ENCODE measurements at regions not wholly inside any gene's neighbourhood (a gene's known extent, or its start where the extent isn't known, plus 50 kb on each side); places are given as distances from the start of the nearest gene placed in this dataset.
"Not testable (repeated sequence)": the region's sequence is repeated elsewhere in the genome, so short reads cannot be mapped to it uniquely, and the experiment has no call there.

GRCh38 chr5:109566361-109566760 is 123.4 kb upstream of the MAN2A1 start:
- ATAC-seq (replicated peaks), result no peak
- Mint-ChIP-seq H3K9me3 (peaks cover 0 to 4% of the 10 kb centered on the region in 2 donors), H3K27me3 (peaks cover 0 to 7% of the 10 kb centered on the region in 2 donors), H3K36me3 (no peaks in the 10 kb centered on the region), H3K27ac (no peak overlapping the region), H3K4me1 (no peaks in the 10 kb centered on the region), H3K4me3 (no peak overlapping the region)
- no peak for DNase-seq

- no peak overlapping the region for H3K4me3 Mint-ChIP-seq
- no peak overlapping the region for H3K27ac Mint-ChIP-seq
- ATAC-seq (replicated peaks), result no peak
- H3K4me1 Mint-ChIP-seq, result no peaks in the 10 kb centered on the region
- peaks cover 0 to 7% of the 10 kb centered on the region in 2 donors for H3K27me3 Mint-ChIP-seq
- no peaks in the 10 kb centered on the region for H3K36me3 Mint-ChIP-seq
- H3K9me3 Mint-ChIP-seq, result peaks cover 0 to 4% of the 10 kb centered on the region in 2 donors
- no peak for DNase-seq
These were observed 126.0 kb upstream of the MAN2A1 start for GRCh38 chr5:109563739-109564138.

- H3K4me1 Mint-ChIP-seq, result no peaks in the 10 kb centered on the region
- no peaks in the 10 kb centered on the region for H3K36me3 Mint-ChIP-seq
- peaks cover 0 to 4% of the 10 kb centered on the region in 2 donors for H3K9me3 Mint-ChIP-seq
- no peak overlapping the region for H3K4me3 Mint-ChIP-seq
- H3K27ac Mint-ChIP-seq, result no peak overlapping the region
- DNase-seq (no peak), ATAC-seq (replicated peaks) (no peak)
- peaks cover 3 to 7% of the 10 kb centered on the region in 2 donors for H3K27me3 Mint-ChIP-seq
These were observed 126.5 kb upstream of the MAN2A1 start for GRCh38 chr5:109563189-109563588.

GRCh38 chr5:109562441-109562840 is 127.3 kb upstream of the MAN2A1 start:
- Mint-ChIP-seq H3K9me3 (peaks cover 0 to 4% of the 10 kb centered on the region in 2 donors), H3K36me3 (no peaks in the 10 kb centered on the region), H3K27ac (no peak overlapping the region), H3K4me1 (no peaks in the 10 kb centered on the region), H3K4me3 (no peak overlapping the region), H3K27me3 (peaks cover 2 to 3% of the 10 kb centered on the region in 2 donors)
- DNase-seq (no peak), ATAC-seq (replicated peaks) (no peak)

DNA sequence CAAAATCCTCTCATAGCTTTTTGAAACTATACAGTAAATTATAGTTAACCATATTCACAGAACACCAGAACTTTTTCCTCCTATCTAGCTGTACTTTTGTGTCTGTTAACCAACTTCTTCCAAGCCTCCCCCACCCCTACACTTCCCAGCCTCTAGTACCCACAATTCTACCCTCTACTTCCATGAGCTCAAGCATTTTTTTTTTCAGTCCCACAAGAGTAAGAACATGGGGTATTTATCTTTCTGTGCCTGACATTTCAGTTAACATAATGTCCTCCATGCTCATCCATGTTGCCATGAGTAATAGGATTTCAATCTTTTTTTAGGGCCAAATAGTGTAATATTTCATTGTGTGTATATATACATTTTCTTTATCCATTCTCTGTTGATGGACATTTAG is 128.3 kb upstream of the MAN2A1 start:
- no peaks in the 10 kb centered on the region for H3K4me1 Mint-ChIP-seq
- H3K27ac Mint-ChIP-seq, result no peak overlapping the region
- no peaks in the 10 kb centered on the region for H3K36me3 Mint-ChIP-seq
- ATAC-seq (replicated peaks) (no peak), DNase-seq (no peak)
- no peak overlapping the region for H3K4me3 Mint-ChIP-seq
- H3K27me3 Mint-ChIP-seq, result peaks cover 0 to 3% of the 10 kb centered on the region in 2 donors
- H3K9me3 Mint-ChIP-seq, result peaks cover 0 to 4% of the 10 kb centered on the region in 2 donors

DNA sequence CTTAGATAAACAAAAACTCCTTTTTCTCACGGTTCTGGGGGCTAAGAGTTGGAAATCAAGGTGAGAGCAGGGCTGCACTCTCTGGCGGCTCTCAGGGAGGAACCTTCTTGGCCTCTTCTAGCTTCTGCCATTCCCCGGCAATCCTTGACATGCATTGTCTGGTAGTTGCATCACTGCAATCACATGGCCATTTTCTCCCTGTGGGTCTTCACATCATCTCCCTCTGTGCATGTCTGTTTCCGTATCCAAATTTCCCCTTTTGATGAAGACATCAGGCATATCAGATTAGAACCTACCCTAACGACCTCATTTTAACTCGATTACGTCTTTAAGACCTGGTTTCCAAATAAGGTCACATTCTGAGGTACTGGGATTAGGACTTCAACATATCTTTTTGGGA is 129.2 kb upstream of the MAN2A1 start:
- peaks cover 0 to 3% of the 10 kb centered on the region in 2 donors for H3K27me3 Mint-ChIP-seq
- DNase-seq (no peak), ATAC-seq (replicated peaks) (no peak)
- H3K27ac Mint-ChIP-seq, result no peak overlapping the region
- H3K4me1 Mint-ChIP-seq, result no peaks in the 10 kb centered on the region
- H3K4me3 Mint-ChIP-seq, result no peak overlapping the region
- no peaks in the 10 kb centered on the region for H3K36me3 Mint-ChIP-seq
- H3K9me3 Mint-ChIP-seq, result peaks cover 0 to 4% of the 10 kb centered on the region in 2 donors

GRCh38 chr5:109558952-109559351 is 130.8 kb upstream of the MAN2A1 start:
- H3K4me1 Mint-ChIP-seq, result no peaks in the 10 kb centered on the region
- no peak for ATAC-seq (replicated peaks)
- no peak overlapping the region for H3K4me3 Mint-ChIP-seq
- no peak for DNase-seq
- H3K36me3 Mint-ChIP-seq, result no peaks in the 10 kb centered on the region
- peaks cover 0 to 3% of the 10 kb centered on the region in 2 donors for H3K27me3 Mint-ChIP-seq
- peaks cover under 1 to 2% of the 10 kb centered on the region in 2 donors for H3K9me3 Mint-ChIP-seq
- no peak overlapping the region for H3K27ac Mint-ChIP-seq

GRCh38 chr5:109558364-109558763 is 131.4 kb upstream of the MAN2A1 start:
- Mint-ChIP-seq H3K27me3 (peaks cover 0 to 3% of the 10 kb centered on the region in 2 donors), H3K9me3 (peaks cover 6% of the 10 kb centered on the region in 2 donors), H3K27ac (no peak overlapping the region), H3K4me1 (no peaks in the 10 kb centered on the region), H3K36me3 (no peaks in the 10 kb centered on the region), H3K4me3 (no peak overlapping the region)
- DNase-seq (no peak), ATAC-seq (replicated peaks) (no peak)

DNA sequence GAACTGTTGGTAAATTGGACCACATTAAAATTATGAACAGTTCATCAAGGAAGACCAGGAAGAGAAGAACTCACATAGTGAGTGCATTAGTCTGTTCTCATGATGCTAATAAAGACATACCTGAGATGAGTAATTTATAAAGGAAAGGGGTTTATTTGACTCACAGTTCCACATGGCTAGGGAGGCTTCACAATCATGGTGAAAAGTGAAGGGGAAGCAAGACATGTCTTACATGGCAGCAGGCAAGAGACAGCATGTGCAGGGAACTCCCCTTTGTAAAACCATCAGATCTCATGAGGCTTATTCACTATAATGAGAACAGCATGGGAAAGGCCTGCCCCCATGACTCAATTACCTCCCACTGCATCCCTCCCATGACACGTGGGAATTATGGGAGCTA is 135.9 kb upstream of the MAN2A1 start:
- no peak for ATAC-seq (replicated peaks)
- H3K4me3 Mint-ChIP-seq, result no peak overlapping the region
- peaks cover 0 to 6% of the 10 kb centered on the region in 2 donors for H3K4me1 Mint-ChIP-seq
- H3K36me3 Mint-ChIP-seq, result peaks cover 3 to 6% of the 10 kb centered on the region in 2 donors
- H3K9me3 Mint-ChIP-seq, result peaks cover 12 to 25% of the 10 kb centered on the region in 2 donors
- peaks cover 0 to 10% of the 10 kb centered on the region in 2 donors for H3K27me3 Mint-ChIP-seq
- no peak for DNase-seq
- H3K27ac Mint-ChIP-seq, result no peak overlapping the region

DNA sequence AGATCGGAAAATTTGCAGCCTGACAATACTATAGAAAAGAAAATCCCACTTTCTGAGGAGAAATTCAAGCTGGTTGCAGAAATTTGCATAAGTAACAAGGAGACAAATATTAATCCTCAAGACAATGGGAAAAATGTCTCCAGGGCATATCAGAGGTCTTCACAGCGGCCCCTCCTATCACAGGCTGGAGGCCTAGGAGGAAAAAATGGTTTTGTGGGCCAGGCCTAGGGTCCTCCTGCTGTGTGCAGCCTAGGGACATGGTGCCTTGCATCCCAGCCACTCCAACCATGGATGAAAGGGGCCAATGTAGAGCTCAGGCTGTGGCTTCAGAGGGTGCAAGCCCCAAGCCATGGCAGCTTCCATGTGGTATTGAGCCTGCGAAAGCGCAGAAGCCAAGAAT is 138.5 kb upstream of the MAN2A1 start:
- not testable (repeated sequence) for DNase-seq; H3K4me1 Mint-ChIP-seq; H3K27me3 Mint-ChIP-seq; H3K36me3 Mint-ChIP-seq; H3K27ac Mint-ChIP-seq; H3K4me3 Mint-ChIP-seq; ATAC-seq (replicated peaks)
- peaks cover 12 to 25% of the 10 kb centered on the region in 2 donors for H3K9me3 Mint-ChIP-seq

- Mint-ChIP-seq H3K4me1 (peaks cover 0 to 6% of the 10 kb centered on the region in 2 donors), H3K36me3 (peaks cover 3 to 6% of the 10 kb centered on the region in 2 donors), H3K27me3 (peaks cover 3 to 6% of the 10 kb centered on the region in 2 donors), H3K27ac (no peak overlapping the region), H3K9me3 (peaks cover 12 to 25% of the 10 kb centered on the region in 2 donors), H3K4me3 (no peak overlapping the region)
- DNase-seq (no peak), ATAC-seq (replicated peaks) (no peak)
These were observed 139.7 kb upstream of the MAN2A1 start for GRCh38 chr5:109550077-109550476.

DNA sequence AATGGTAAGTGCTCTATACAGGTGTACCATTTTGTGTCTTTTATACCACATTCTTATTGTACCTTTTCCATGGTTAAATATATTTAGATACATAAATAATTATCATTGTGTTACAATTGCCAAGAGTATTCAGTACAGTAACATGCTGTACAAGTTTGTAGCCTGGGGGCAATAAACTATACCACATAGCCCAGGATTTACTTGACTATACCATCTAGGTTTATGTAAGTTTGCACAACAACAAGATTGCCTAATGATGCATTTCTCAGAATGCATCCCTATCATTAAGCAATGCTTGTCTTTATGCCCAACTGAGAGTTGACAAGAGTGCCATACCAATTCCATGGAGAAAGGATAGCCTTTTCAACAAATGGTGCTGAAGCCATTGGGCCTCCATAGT is 136.7 kb upstream of the PJA2 start:
- no peak for ATAC-seq (replicated peaks)
- peaks cover 7 to 10% of the 10 kb centered on the region in 2 donors for H3K9me3 Mint-ChIP-seq
- H3K4me1 Mint-ChIP-seq, result peaks cover 0 to 6% of the 10 kb centered on the region in 2 donors
- no peak overlapping the region for H3K4me3 Mint-ChIP-seq
- peaks cover 3 to 6% of the 10 kb centered on the region in 2 donors for H3K36me3 Mint-ChIP-seq
- H3K27me3 Mint-ChIP-seq, result peaks cover 6 to 12% of the 10 kb centered on the region in 2 donors
- H3K27ac Mint-ChIP-seq, result no peak overlapping the region
- DNase-seq, result no peak

GRCh38 chr5:109544873-109545272 is 135.1 kb upstream of the PJA2 start:
- peaks cover 3 to 26% of the 10 kb centered on the region in 2 donors for H3K27me3 Mint-ChIP-seq
- H3K36me3 Mint-ChIP-seq; H3K27ac Mint-ChIP-seq; ATAC-seq (replicated peaks); H3K4me3 Mint-ChIP-seq; DNase-seq; H3K4me1 Mint-ChIP-seq: not testable (repeated sequence)
- peaks cover 6 to 12% of the 10 kb centered on the region in 2 donors for H3K9me3 Mint-ChIP-seq

GRCh38 chr5:109538692-109539091 is 128.9 kb upstream of the PJA2 start:
- not testable (repeated sequence) for H3K27ac Mint-ChIP-seq; H3K36me3 Mint-ChIP-seq; ATAC-seq (replicated peaks); H3K4me1 Mint-ChIP-seq; DNase-seq; H3K4me3 Mint-ChIP-seq
- peaks cover 9 to 42% of the 10 kb centered on the region in 2 donors for H3K27me3 Mint-ChIP-seq
- peaks cover 6 to 14% of the 10 kb centered on the region in 2 donors for H3K9me3 Mint-ChIP-seq

GRCh38 chr5:109535090-109535489 is 125.3 kb upstream of the PJA2 start:
- not testable (repeated sequence) for H3K4me1 Mint-ChIP-seq; H3K27ac Mint-ChIP-seq; DNase-seq; H3K36me3 Mint-ChIP-seq; ATAC-seq (replicated peaks); H3K4me3 Mint-ChIP-seq; H3K9me3 Mint-ChIP-seq
- H3K27me3 Mint-ChIP-seq, result peaks cover 8 to 30% of the 10 kb centered on the region in 2 donors
